Hepatocyte (in vitro differentiated cells): ENCODE measurements at regions not wholly inside any gene's neighbourhood (a gene's known extent, or its start where the extent isn't known, plus 50 kb on each side); places are given as distances from the start of the nearest gene placed in this dataset.

Experiments used
- DNase-seq: peaks from one replicate; pipeline ENCODE4 v3.0.0-alpha.2; 2016; ENCODE audit warnings: low spot score
- H2AFZ ChIP-seq: fragments of 200-600 bp; sonication (generic); 2 replicates; pipeline ENCODE4 v1.6.0; 2016; ENCODE audit warnings: antibody characterized with exemption, mild to moderate bottlenecking
- H3K27ac ChIP-seq: fragments of 200-600 bp; sonication (generic); 2 replicates; pipeline ENCODE4 v1.5.1; 2016; ENCODE audit warnings: mild to moderate bottlenecking
- H3K27me3 ChIP-seq: fragments of 200-600 bp; sonication (generic); 2 replicates; pipeline ENCODE4 v1.6.1; 2016
- H3K36me3 ChIP-seq: fragments of 200-600 bp; sonication (generic); replicated peaks from 2 replicates; pipeline ENCODE4 v1.5.1; 2016; ENCODE audit warnings: low read depth; ENCODE audit not compliant: insufficient read depth
- H3K4me1 ChIP-seq: fragments of 200-600 bp; sonication (generic); 2 replicates; pipeline ENCODE4 v1.5.1; 2016; ENCODE audit warnings: mild to moderate bottlenecking, moderate library complexity; ENCODE audit not compliant: insufficient read depth
- H3K4me2 ChIP-seq: fragments of 200-600 bp; sonication (generic); 2 replicates; pipeline ENCODE4 v1.6.0; 2016
- H3K4me3 ChIP-seq: fragments of 200-600 bp; sonication (generic); 2 replicates; pipeline ENCODE4 v1.5.1; 2016; ENCODE audit warnings: mild to moderate bottlenecking
- H3K79me2 ChIP-seq: fragments of 200-600 bp; sonication (generic); 2 replicates; pipeline ENCODE4 v1.6.0; 2017; ENCODE audit warnings: mild to moderate bottlenecking
- H3K9me2 ChIP-seq: fragments of 200-600 bp; sonication (generic); replicated peaks from 2 replicates; pipeline ENCODE4 v1.6.0; 2017; ENCODE audit warnings: mild to moderate bottlenecking; ENCODE audit not compliant: insufficient read depth
- H3K9me3 ChIP-seq: fragments of 200-600 bp; sonication (generic); 2 replicates; pipeline ENCODE4 v1.5.1; 2016; ENCODE audit warnings: low read depth, mild to moderate bottlenecking
- H4K20me1 ChIP-seq: fragments of 200-600 bp; sonication (generic); 2 replicates; pipeline ENCODE4 v1.6.0; 2016; ENCODE audit warnings: mild to moderate bottlenecking; ENCODE audit not compliant: insufficient read depth, poor library complexity, severe bottlenecking
- CTCF ChIP-seq: fragments of 200-600 bp; sonication (generic); IDR thresholded peaks from 2 replicates; pipeline ENCODE4 v1.5.1; 2016; ENCODE audit warnings: antibody characterized with exemption, mild to moderate bottlenecking; ENCODE audit not compliant: poor library complexity
- EZH2 ChIP-seq: fragments of 200-600 bp; sonication (generic); IDR thresholded peaks from 2 replicates; pipeline ENCODE4 v1.6.1; 2016; ENCODE audit warnings: antibody characterized with exemption, mild to moderate bottlenecking, borderline replicate concordance
- EZH2phosphoT487 ChIP-seq: fragments of 200-600 bp; sonication (generic); IDR thresholded peaks from one replicate; pipeline ENCODE4 v1.6.1; 2018; ENCODE audit warnings: antibody characterized with exemption, mild to moderate bottlenecking, low read depth, moderate library complexity; ENCODE audit not compliant: unreplicated experiment, severe bottlenecking
- WGBS: methylation state at CpG from one replicate; pipeline ENCODE4 v1.1.6; 2016; ENCODE audit warnings: low lambda C conversion rate; ENCODE audit errors: missing lambda C conversion rate; 5-methylcytosine and 5-hydroxymethylcytosine counted together

- no peaks in the 10 kb centered on the region for H3K79me2 ChIP-seq
- no peaks in the 10 kb centered on the region for H3K9me2 ChIP-seq
- no peaks in the 10 kb centered on the region for H3K27me3 ChIP-seq
- H3K9me3 ChIP-seq: no peaks in the 10 kb centered on the region
- H2AFZ ChIP-seq: no peak overlapping the region
- WGBS: 39% methylated on average over 4 of the region's 4 CpGs
- no peak for DNase-seq
- H3K4me2 ChIP-seq: peak overlapping the region; percentile 8
- H3K4me1 ChIP-seq: peaks cover 23% of the 10 kb centered on the region
- TF ChIP-seq CTCF: no peak
- no peak for TF ChIP-seq EZH2phosphoT487
- TF ChIP-seq EZH2: no peak
- no peaks in the 10 kb centered on the region for H3K36me3 ChIP-seq
- no peaks in the 10 kb centered on the region for H4K20me1 ChIP-seq
- H3K27ac ChIP-seq: peak overlapping the region; percentile 57
- H3K4me3 ChIP-seq: no peak overlapping the region
Measured at GRCh38 chr6:134821397-134821796, 128.5 kb downstream of the ALDH8A1 start.

GRCh38 chr6:134819863-134820800 is 129.8 kb downstream of the ALDH8A1 start:
- Histone ChIP-seq H3K4me3 (no peak overlapping the region), H4K20me1 (no peaks in the 10 kb centered on the region), H3K9me3 (no peaks in the 10 kb centered on the region), H2AFZ (no peak overlapping the region), H3K4me1 (peaks cover 23% of the 10 kb centered on the region), H3K79me2 (no peaks in the 10 kb centered on the region), H3K36me3 (no peaks in the 10 kb centered on the region), H3K27ac (peak overlapping the region; percentile 57), H3K4me2 (no peak overlapping the region), H3K27me3 (no peaks in the 10 kb centered on the region), H3K9me2 (no peaks in the 10 kb centered on the region)
- 84% methylated on average over 3 of the region's 3 CpGs for WGBS
- TF ChIP-seq CTCF (no peak), EZH2 (no peak), EZH2phosphoT487 (no peak)
- DNase-seq: peak; percentile 23

GRCh38 chr6:134819236-134819635 is 130.7 kb downstream of the ALDH8A1 start:
- H3K4me2 ChIP-seq: no peak overlapping the region
- H3K9me3 ChIP-seq: no peaks in the 10 kb centered on the region
- H4K20me1 ChIP-seq: no peaks in the 10 kb centered on the region
- peaks cover 23% of the 10 kb centered on the region for H3K4me1 ChIP-seq
- H3K27me3 ChIP-seq: no peaks in the 10 kb centered on the region
- no peaks in the 10 kb centered on the region for H3K79me2 ChIP-seq
- no peaks in the 10 kb centered on the region for H3K9me2 ChIP-seq
- no peak for TF ChIP-seq EZH2
- H3K27ac ChIP-seq: no peak overlapping the region
- no peaks in the 10 kb centered on the region for H3K36me3 ChIP-seq
- WGBS: 92% methylated on average over 2 of the region's 2 CpGs
- H3K4me3 ChIP-seq: no peak overlapping the region
- no peak for DNase-seq
- no peak overlapping the region for H2AFZ ChIP-seq

- H2AFZ ChIP-seq: no peak overlapping the region
- TF ChIP-seq CTCF (no peak), EZH2 (no peak), EZH2phosphoT487 (no peak)
- no peaks in the 10 kb centered on the region for H3K9me2 ChIP-seq
- no peaks in the 10 kb centered on the region for H3K9me3 ChIP-seq
- H3K27ac ChIP-seq: no peak overlapping the region
- no peaks in the 10 kb centered on the region for H3K79me2 ChIP-seq
- DNase-seq: no peak
- no peaks in the 10 kb centered on the region for H3K36me3 ChIP-seq
- no peaks in the 10 kb centered on the region for H3K27me3 ChIP-seq
- WGBS: 95% methylated on average over 10 of the region's 10 CpGs
- H4K20me1 ChIP-seq: no peaks in the 10 kb centered on the region
- no peak overlapping the region for H3K4me2 ChIP-seq
- H3K4me1 ChIP-seq: peaks cover 19% of the 10 kb centered on the region
- no peak overlapping the region for H3K4me3 ChIP-seq
Measured at GRCh38 chr6:134817448-134817847, 132.5 kb downstream of the ALDH8A1 start.
